GM19372 (cell line): ENCODE measurements at regions not wholly inside any gene's neighbourhood (a gene's known extent, or its start where the extent isn't known, plus 50 kb on each side); places are given as distances from the start of the nearest gene placed in this dataset.

ENCODE experiments used
- ATAC-seq: cut with Tn5 transposase; IDR thresholded peaks from one replicate; pipeline ENCODE4 v1.9.1; 2021; ENCODE audit warnings: mild to moderate bottlenecking, low read depth, moderate library complexity; ENCODE audit not compliant: unreplicated experiment

DNA sequence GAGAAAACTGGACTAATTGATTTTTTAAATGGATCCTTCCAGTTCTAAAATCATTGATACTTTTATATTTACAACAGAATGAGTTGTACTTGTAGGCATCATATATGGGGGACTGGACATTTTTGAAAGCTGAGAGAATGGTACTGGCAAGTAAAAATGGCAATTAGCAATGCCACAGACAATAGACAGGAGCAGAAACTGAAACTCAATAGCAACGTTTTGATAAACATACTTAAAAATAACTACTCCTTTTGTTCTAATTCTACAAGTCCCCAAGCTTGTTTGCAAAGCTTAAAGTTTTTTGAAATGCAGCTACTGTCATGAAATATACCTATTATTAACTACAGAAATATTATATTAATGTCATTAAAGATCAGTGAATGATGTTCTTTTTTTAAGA is 52.8 kb upstream of the FBXL7 start:
- no peak for ATAC-seq

DNA sequence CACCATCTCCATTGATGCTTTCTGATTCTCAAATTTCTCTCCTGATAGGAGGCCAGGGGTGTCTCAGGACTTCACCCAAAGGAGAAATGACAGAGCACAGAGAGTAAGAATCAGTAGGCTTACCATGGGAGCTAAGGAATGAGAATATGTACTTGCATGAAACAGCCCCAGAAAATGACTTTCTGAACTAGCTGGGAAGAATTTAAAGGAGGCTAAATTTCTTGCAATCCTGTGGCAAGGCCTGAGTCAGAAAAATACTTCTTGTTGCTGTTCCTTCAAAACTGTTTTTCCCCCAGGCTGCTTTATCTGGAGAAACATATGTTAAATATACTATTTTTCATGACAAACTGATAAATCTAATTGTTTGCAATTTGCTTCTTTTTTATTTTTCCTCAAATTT is 53.4 kb upstream of the FBXL7 start:
- no peak for ATAC-seq

DNA sequence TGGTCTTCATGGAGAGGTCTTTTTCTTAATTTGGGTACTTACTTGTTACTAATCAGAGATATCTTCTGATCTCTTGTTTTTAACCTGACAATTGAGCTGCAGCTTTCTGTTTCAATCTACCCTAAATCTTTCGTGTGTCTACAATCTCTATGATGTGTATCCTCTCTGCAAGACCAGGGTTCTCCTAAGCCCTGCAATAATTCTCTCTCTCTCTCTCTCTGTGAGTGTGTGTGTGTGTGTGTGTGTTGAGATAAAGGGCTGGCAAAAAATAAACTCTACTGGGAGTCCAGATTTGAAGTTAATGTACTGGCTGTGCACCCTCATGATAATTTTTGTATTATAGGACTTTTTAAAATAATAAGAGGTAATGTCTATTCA is 57.8 kb upstream of the FBXL7 start:
- no peak for ATAC-seq

DNA sequence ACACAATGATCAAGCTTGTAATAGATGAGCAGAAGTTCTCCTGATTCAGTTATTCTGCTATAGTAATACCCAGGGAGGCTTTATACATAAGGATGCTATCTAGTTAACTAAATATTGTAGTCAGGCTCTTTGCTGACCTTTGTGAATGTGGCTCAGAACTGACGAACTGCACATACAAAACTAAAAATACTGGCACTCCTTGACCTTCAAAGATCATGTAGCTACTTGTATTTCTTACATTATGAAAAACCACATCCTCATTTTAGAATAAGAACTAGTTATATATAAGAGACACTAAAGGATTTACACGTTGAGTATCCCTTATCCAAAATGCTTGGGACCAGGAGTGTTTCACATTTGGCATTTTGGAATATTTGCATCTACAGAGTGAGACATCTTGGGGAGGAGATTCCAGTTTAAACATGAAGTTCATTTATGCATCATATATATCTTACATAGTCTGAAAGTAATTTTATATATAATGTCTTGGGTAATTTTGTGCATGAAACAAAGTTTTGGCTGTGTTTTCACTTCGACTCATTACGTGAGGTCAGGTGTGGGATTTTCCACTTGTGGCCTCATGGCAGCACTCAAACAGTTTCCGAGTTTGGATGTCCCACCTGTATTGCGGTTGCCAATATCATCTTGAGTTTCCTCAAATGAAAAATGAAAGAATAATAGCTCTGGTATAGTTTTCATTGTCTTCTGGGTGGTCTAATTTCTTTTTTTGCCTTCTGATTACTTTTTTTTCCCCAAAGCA is 58.4 kb upstream of the FBXL7 start:
- no peak for ATAC-seq

DNA sequence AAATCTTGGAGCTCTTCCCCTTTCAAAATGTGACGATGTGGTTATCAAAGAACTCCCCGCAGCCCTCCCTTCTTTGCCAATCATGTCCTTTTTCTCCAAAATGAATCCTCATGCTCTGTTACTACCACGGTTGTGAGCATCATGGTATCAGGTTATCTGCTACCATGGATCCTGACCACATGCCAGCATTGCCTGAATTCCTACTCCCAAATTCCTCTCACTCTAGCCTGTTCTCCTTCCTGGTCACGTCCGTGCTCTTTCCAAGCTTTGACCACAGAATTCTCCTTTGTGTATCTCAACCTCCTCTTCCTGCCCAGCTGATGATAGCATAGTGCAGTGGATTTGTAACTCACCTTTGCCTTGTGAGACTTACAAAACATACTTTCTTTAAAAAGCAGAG is 59.5 kb upstream of the FBXL7 start:
- no peak for ATAC-seq

DNA sequence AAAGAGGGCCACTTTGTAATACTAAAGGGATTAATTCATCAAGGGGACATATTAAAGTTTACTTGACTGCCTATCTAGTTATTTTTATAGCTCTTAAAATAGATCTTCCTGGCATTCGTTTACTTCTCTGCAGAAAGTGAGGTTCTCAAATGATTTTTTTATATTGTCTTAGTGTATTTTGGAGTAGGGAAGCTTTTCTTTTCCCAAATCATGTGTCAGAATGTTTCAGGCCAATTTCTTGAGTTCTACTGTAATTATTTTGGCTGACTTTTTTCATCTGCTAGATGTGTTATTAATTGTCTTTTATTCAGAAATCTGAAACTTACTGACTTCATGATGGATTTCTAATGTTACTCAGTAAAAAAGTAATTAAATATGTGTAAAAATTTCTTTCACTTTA is 60.2 kb upstream of the FBXL7 start:
- ATAC-seq, result no peak

DNA sequence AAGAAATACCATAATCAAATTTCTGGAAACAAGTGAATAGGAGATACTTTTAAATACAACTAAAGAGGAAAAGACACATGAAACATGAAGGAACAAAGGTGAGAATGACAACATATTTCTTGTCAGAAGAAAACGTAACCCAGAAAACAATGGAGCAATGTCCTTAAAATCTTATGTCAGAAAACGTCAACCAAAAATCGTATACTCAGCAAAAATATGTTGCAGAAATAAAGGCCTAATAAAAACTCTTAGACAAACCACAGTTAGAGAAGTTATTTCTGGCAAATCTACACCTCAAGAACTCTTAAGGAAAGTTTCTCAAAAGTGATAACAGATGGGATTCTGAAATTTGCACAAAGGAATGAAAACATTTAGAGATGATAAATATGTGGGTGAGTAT is 66.3 kb upstream of the FBXL7 start:
- ATAC-seq, result no peak

DNA sequence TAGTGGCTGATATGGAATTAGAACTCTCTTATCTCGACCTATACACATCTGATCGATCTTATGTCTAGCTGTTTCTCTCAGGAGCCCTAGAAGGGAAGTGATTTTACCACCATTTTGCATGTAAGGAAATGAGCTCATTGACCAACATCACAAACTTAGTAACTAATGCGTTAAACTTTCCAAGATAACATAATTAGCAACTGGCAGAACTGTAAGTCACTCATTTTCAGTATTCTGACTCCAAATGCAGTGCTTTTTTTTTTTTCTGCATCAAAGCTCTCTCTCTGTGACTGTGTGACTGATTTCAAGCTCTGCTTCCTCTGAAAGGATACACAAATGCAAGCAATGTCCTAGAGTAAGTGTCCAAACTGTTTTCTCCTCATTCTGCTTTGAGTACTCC is 68.1 kb upstream of the FBXL7 start:
- ATAC-seq, result no peak

DNA sequence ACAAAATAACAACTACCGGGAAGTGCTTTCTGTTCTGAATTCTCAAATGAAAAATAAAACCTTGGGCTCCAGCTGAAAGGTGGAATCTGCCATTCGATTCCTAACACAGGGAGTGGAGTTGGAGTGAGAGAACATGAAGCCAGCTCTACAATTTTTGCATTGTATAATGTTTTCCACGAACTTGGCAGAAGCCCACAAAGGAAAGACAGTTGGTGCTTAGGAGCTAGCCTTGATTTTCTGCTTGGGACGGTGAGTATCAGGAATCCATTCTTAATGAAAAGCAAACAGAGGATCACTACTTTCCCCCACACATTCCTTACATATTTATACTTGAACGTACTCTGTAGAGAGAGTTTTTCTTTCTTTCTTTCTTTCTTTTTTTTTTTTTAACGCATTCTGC is 74.2 kb upstream of the FBXL7 start:
- ATAC-seq, result no peak

DNA sequence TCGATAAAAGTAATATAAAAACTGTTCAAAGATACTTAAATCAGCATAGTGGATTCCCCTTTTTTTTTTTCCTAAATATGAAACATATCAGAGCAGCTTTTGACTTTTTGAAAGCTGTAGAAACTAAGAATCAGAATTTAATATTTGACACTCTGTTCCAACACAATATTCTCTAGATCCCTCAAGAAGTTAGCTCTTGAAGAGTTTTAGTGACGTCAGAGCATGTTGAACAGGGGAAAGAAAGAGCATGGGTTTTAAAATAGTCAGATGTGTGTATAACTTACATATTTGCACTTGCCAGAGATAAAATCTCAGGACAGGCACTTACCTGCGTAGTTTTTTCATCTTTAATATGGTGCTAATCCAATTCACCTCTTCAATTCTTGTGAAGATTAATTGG is 75.2 kb upstream of the FBXL7 start:
- ATAC-seq, result no peak

DNA sequence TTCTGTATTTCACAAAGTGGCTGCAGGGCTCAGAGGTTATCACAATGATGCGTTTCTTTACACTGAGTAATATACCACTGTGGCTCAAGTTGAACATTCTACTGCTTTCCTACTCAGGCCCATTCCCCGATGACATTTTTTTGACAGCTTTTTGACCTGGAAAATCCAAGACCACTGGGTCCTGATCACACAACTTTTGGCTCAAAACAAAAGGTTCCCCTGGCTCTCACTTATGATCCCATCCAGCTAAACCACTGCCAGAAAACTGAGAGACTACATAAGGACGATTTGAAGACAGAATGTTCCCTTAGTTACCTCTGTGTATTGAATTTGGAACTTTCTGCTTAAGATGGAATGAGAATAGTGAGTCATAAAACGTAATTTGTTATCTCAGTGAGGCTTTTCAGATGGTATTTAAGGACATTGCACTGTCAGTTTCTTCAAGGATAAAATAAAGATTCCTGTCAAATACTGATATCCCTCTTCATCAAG is 78.0 kb upstream of the FBXL7 start:
- ATAC-seq, result no peak

DNA sequence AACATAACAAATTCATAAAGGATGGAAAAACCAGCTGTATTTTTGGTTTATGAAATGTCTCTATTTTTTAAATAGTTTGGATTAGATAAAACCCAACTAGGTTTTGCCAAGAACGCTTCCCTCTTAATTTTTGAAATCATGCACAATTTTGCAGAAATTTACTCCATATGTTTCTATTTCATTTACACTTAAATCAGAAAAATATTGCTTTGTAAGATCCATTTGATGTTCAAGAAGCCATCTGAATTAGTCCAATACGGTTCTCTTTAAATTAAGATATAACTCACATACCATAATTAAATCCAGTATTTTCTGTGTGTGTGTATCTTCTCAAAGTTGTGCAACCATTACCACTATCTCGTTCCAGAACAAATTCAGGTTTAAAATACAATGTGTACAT is 78.6 kb upstream of the FBXL7 start:
- ATAC-seq, result no peak

DNA sequence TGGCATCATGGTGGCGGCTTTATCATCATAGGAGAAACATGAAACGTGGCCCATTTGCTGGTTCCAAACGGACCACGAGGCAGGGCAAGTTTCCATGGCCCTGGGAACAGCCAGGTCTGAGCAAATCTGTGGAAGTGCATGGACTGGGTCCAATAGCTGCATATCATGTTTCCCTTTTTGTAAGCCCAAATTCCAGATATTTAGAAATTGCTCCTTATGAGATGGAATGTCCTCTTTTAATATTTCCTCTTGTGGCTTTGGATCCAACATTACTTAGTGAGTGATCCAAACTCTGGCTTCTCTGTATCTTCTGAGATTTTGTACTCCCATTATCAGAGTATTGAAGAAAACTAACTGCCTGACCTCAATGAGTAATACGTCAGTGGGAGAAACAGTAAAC is 79.8 kb upstream of the FBXL7 start:
- no peak for ATAC-seq

DNA sequence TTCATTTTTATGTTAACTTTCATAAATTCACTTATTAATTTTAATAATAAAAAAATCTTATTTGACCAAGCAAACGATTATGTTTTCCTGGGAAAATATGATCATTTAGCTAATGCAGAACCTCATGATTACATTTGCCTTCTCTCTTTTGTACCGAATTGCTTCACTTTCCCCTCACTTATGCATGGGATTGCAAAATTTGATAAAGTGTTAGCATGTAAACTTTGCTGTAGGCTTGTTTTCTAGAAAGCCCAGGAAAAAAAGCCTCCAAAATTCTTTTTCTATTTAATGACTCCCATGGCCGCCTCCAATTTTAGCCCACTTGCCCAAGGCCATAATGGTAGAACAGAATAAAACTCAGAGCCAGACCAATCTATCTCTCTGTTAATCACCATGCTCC is 82.8 kb upstream of the FBXL7 start:
- ATAC-seq, result no peak

DNA sequence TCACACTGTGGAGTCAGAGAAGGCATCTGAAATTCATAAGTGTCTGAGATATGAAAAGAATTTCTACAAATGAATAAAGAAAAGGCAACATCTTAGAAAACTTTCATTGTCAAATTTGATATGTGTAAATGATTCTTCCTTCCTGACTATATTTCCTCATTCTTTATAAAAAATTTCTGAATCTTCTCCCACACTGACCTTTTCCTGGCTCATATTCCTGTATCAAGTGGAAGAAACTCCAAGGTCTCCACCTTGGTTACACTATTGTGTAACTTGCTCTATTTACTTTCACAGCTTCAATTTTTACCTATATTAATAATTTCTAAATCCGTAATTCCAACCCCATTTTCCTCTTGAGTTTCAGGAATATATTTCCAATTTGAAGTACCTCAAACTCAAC is 93.5 kb upstream of the FBXL7 start:
- no peak for ATAC-seq

DNA sequence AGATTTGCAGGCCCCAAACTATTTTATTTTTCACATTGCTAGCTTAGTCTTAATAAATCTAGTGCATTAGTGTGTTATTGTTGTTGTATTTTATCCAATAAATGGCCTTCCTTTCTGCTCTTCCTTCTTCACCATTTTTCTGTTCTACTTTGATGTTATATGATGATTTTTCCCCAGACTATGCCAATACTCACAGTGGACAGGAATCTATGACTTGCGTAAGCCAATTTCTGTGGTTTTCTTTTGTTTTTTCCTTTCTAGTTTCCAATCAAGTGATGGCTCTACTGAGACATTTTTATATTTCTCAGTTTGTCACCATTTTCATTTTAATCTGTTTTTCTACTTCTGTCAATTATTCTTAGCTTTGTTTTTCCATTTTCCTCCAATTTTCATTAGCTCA is 106.8 kb upstream of the FBXL7 start:
- no peak for ATAC-seq

DNA sequence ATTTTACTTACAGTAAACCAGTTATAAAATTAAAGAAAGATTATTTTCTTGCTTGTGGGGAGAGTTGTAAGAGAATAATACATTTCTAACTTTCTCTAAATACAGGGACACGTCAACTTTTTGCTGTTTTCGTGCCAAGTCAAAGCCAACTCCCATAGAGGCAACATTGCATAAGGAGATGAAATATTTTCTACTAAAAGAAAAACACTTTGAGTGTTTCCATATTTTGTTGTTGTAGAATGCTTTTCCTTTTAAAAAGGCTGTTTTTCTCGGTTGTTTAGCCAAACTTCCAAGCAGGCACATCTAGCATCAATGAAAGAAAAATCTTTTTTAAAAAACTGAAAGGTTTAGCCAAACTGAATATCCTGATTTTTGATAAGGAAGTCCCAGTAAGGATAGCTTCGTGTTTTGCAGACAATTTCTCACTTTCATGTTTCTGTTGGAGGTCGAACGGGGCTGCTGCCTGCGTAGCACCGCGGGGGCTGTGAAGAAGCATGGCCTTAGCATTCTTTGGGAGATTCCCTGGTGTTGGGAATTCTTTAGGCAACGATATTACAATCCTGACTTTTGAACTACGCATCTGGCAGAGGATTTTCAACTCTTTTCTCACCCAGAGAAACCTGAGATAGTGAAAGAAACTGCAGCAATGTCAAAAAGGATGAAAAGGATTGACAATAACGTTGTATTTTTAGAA is 108.1 kb upstream of the FBXL7 start:
- ATAC-seq, result no peak

DNA sequence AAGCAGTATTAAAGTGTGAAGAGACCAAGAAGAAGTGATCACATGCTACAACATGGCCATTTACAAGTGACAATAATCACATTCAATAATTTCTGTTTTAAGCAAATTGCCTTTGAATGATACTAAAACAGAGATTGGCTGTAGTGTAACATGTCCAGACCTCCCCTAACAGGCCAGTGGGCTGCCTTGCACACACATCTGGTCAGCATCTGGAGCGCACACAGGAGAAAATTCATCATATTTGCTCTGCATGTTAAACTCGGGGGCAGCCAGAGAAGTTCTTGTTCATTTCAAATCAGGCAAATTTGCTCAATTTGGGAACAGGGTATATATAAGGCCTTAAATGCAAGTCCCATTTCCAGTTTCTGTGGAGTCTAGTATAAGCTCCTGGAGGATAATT is 111.1 kb upstream of the FBXL7 start:
- no peak for ATAC-seq

DNA sequence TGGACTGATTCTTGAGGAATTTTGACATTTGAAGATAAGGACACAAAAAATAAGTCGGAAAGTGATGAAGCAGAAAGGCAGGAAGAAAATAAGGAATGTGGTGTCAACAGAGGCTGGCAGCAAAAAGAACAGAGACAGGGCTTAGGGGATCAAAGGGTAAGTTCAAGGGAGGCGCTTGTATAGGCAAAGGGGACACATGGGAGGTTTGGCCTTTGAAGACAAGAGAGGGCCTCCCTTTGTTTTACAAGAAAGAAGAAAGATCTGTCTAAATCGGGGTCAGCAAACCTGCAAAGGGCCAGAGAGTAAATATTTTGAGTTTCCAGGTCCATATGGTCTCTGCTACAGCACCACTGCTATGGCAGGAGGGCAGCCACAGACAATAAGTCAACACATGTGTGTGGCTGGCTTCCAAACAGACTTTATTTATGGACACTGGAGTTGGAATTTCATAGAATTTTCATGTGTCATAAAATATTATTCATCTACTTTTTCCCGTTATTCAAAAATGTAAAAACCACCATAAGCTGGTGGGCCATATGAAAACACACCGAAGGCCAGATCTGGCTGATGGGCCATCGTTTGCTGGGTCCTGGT is 112.0 kb upstream of the FBXL7 start:
- ATAC-seq, result no peak

DNA sequence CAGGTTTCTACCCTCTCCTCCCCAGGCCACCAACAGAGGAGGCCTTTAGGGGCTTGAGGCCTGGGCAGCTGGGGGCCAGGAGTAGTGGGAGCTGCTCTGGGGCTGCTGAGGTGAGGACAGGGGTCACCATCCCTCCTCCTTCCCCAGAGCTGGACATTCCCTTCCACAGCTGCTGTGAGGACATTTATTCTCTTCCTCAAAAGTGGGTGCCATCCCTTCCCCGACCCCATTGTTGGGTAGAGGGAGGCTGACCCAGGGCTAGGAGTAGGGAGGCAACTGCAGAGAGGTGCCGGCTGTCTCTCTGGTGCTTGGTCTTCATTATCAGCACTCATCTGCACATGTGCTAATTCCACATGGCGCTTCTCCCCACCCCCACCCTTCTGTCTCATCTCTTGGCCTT is 113.9 kb upstream of the FBXL7 start:
- no peak for ATAC-seq

DNA sequence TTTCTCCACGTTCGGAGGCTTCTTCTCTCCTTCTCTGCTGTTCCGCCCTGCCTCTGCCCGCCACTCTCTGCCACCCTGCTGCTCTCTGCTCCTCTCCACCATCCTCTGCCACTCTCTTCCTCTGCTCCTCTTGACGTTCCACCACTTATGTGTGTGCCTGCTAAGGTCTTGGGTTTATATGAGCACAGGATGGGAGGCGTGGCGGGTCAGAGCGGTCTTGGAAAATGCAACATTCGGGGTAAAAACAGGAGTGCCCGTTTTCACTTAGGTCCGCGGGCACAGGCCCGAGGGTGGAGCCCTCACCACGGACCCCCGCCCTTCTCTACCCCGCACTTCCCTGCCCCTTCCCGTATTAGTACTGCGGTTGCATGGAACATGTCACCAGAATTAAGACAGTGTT is 114.4 kb upstream of the FBXL7 start:
- ATAC-seq, result no peak

DNA sequence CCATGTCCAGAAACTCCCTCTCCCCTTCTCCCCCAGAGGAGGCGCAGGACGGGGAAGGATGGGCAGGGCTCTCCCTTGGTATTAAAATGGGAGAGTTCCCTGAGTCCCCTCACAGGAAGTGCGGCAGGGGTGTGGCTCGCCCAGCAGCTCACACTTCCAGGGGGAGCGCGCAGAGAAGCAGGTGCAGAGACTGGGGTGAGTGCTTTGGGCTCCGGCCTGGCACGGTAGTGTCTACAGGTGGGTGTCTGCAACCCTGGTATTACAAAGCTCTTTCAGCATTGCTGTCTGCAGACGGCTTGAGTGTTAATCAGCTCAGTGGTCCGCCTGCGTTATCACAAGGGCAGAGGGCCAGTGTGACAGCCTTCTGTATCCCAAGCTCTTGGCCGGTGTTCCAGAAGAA is 114.9 kb upstream of the FBXL7 start:
- no peak for ATAC-seq
